Karpas-422 (cell line): ENCODE measurements at regions not wholly inside any gene's neighbourhood (a gene's known extent, or its start where the extent isn't known, plus 50 kb on each side); places are given as distances from the start of the nearest gene placed in this dataset.

Experiments used
- DNase-seq: peaks from one replicate; pipeline ENCODE4 v3.0.0-alpha.2; 2015
- H2AFZ ChIP-seq: fragments of 200-600 bp; sonication (generic); 2 replicates; pipeline ENCODE4 v1.6.1; 2014; ENCODE audit warnings: antibody characterized with exemption, low read length, mixed read lengths
- H3K27ac ChIP-seq: fragments of 200-600 bp; sonication (generic); 2 replicates; pipeline ENCODE4 v1.5.1; 2014; ENCODE audit warnings: mild to moderate bottlenecking, low read length, moderate library complexity
- H3K27me3 ChIP-seq: fragments of 200-600 bp; sonication (generic); 2 replicates; pipeline ENCODE4 v1.6.1; 2014; ENCODE audit warnings: low read length, mixed read lengths
- H3K36me3 ChIP-seq: fragments of 200-600 bp; sonication (generic); 2 replicates; pipeline ENCODE4 v1.6.1; 2014; ENCODE audit warnings: low read length, mixed read lengths; ENCODE audit not compliant: insufficient read depth
- H3K4me1 ChIP-seq: fragments of 200-600 bp; sonication (generic); 2 replicates; pipeline ENCODE4 v1.6.1; 2014; ENCODE audit warnings: mild to moderate bottlenecking, low read length, mixed read lengths
- H3K4me2 ChIP-seq: fragments of 200-600 bp; sonication (generic); 2 replicates; pipeline ENCODE4 v1.6.1; 2014; ENCODE audit warnings: low read length, low read depth, mild to moderate bottlenecking; ENCODE audit not compliant: poor library complexity, severe bottlenecking
- H3K4me3 ChIP-seq: fragments of 200-600 bp; sonication (generic); 2 replicates; pipeline ENCODE4 v1.5.1; 2014; ENCODE audit warnings: mild to moderate bottlenecking, antibody characterized with exemption, low read length, mixed read lengths
- H3K79me2 ChIP-seq: fragments of 200-600 bp; sonication (generic); 2 replicates; pipeline ENCODE4 v1.6.1; 2014; ENCODE audit warnings: mild to moderate bottlenecking, low read length, mixed read lengths
- H3K9ac ChIP-seq: fragments of 200-600 bp; sonication (generic); 2 replicates; pipeline ENCODE4 v1.6.0; 2014; ENCODE audit warnings: low read length
- H3K9me2 ChIP-seq: fragments of 200-600 bp; sonication (generic), shearing (Covaris generic); replicated peaks from 2 replicates; pipeline ENCODE4 v1.6.0; 2014; ENCODE audit warnings: mild to moderate bottlenecking, low read length, moderate library complexity; ENCODE audit not compliant: insufficient read depth
- H3K9me3 ChIP-seq: fragments of 300-700, 200-600 bp; sonication (generic); 2 replicates; pipeline ENCODE4 v1.6.1; 2014; ENCODE audit warnings: low read length, mixed read lengths
- H4K20me1 ChIP-seq: fragments of 200-600 bp; sonication (generic); 2 replicates; pipeline ENCODE4 v1.6.1; 2014; ENCODE audit warnings: mild to moderate bottlenecking, antibody characterized with exemption, low read length, low read depth; ENCODE audit not compliant: insufficient read depth

GRCh38 chr11:110990311-110990710, 255.2 kb upstream of the POU2AF2 start:
- no peaks in the 10 kb centered on the region; the same call in 1 of the 2 replicates for H3K27me3 ChIP-seq
- no peaks in the 10 kb centered on the region for H3K79me2 ChIP-seq
- H3K4me2 ChIP-seq: no peak overlapping the region
- no peaks in the 10 kb centered on the region for H3K9me3 ChIP-seq
- no peaks in the 10 kb centered on the region for H3K4me1 ChIP-seq
- no peak overlapping the region for H3K27ac ChIP-seq
- H3K4me3 ChIP-seq: no peak overlapping the region
- no peak for DNase-seq
- no peaks in the 10 kb centered on the region for H3K9me2 ChIP-seq
- no peak overlapping the region for H3K9ac ChIP-seq
- no peak overlapping the region for H2AFZ ChIP-seq
- H4K20me1 ChIP-seq: no peaks in the 10 kb centered on the region
- no peaks in the 10 kb centered on the region for H3K36me3 ChIP-seq

GRCh38 chr11:110989428-110990133, 255.9 kb upstream of the POU2AF2 start:
- Histone ChIP-seq H3K4me2 (no peak overlapping the region), H3K36me3 (no peaks in the 10 kb centered on the region), H4K20me1 (no peaks in the 10 kb centered on the region), H3K9me3 (no peaks in the 10 kb centered on the region), H3K9me2 (no peaks in the 10 kb centered on the region), H3K27ac (no peak overlapping the region), H3K4me1 (no peaks in the 10 kb centered on the region), H3K27me3 (no peaks in the 10 kb centered on the region; the same call in 1 of the 2 replicates), H3K4me3 (no peak overlapping the region), H3K79me2 (no peaks in the 10 kb centered on the region), H2AFZ (no peak overlapping the region), H3K9ac (no peak overlapping the region)
- no peak for DNase-seq

- no peaks in the 10 kb centered on the region for H3K36me3 ChIP-seq
- H3K4me3 ChIP-seq: no peak overlapping the region
- no peaks in the 10 kb centered on the region for H3K4me1 ChIP-seq
- H3K9ac ChIP-seq: no peak overlapping the region
- H3K79me2 ChIP-seq: no peaks in the 10 kb centered on the region
- no peak overlapping the region for H3K4me2 ChIP-seq
- no peaks in the 10 kb centered on the region; the same call in 1 of the 2 replicates for H3K27me3 ChIP-seq
- no peaks in the 10 kb centered on the region for H3K9me3 ChIP-seq
- H2AFZ ChIP-seq: no peak overlapping the region
- H3K27ac ChIP-seq: no peak overlapping the region
- no peaks in the 10 kb centered on the region for H3K9me2 ChIP-seq
- no peaks in the 10 kb centered on the region for H4K20me1 ChIP-seq
- no peak for DNase-seq
Measured at GRCh38 chr11:110988671-110989070, 256.9 kb upstream of the POU2AF2 start.

GRCh38 chr11:110986016-110986415, 259.5 kb upstream of the POU2AF2 start:
- no peaks in the 10 kb centered on the region for H3K4me1 ChIP-seq
- H3K9me3 ChIP-seq: no peaks in the 10 kb centered on the region
- H3K27ac ChIP-seq: no peak overlapping the region
- H3K4me3 ChIP-seq: no peak overlapping the region
- no peaks in the 10 kb centered on the region for H3K79me2 ChIP-seq
- H2AFZ ChIP-seq: no peak overlapping the region
- no peaks in the 10 kb centered on the region for H4K20me1 ChIP-seq
- no peak overlapping the region for H3K9ac ChIP-seq
- no peak for DNase-seq
- H3K36me3 ChIP-seq: no peaks in the 10 kb centered on the region
- H3K27me3 ChIP-seq: no peaks in the 10 kb centered on the region
- H3K9me2 ChIP-seq: no peaks in the 10 kb centered on the region
- no peak overlapping the region for H3K4me2 ChIP-seq

- DNase-seq: no peak
- H3K4me3 ChIP-seq: no peak overlapping the region
- H3K79me2 ChIP-seq: no peaks in the 10 kb centered on the region
- H3K27me3 ChIP-seq: no peaks in the 10 kb centered on the region
- H3K9ac ChIP-seq: no peak overlapping the region
- no peak overlapping the region for H2AFZ ChIP-seq
- H3K27ac ChIP-seq: no peak overlapping the region
- H3K4me2 ChIP-seq: no peak overlapping the region
- H3K9me2 ChIP-seq: no peaks in the 10 kb centered on the region
- no peaks in the 10 kb centered on the region for H3K9me3 ChIP-seq
- no peaks in the 10 kb centered on the region for H3K36me3 ChIP-seq
- no peaks in the 10 kb centered on the region for H3K4me1 ChIP-seq
- no peaks in the 10 kb centered on the region for H4K20me1 ChIP-seq
Measured at GRCh38 chr11:110985547-110985946, 260.0 kb upstream of the POU2AF2 start.

GRCh38 chr11:110984693-110985092, 260.8 kb upstream of the POU2AF2 start:
- Histone ChIP-seq H3K9me3 (no peaks in the 10 kb centered on the region), H3K4me1 (no peaks in the 10 kb centered on the region), H2AFZ (no peak overlapping the region), H3K9ac (no peak overlapping the region), H3K4me2 (no peak overlapping the region), H3K79me2 (no peaks in the 10 kb centered on the region), H3K36me3 (no peaks in the 10 kb centered on the region), H3K9me2 (no peaks in the 10 kb centered on the region), H3K27ac (no peak overlapping the region), H3K4me3 (no peak overlapping the region), H3K27me3 (no peaks in the 10 kb centered on the region), H4K20me1 (no peaks in the 10 kb centered on the region)
- no peak for DNase-seq

GRCh38 chr11:110984147-110984546, 261.4 kb upstream of the POU2AF2 start:
- Histone ChIP-seq H3K27ac (no peak overlapping the region), H3K27me3 (no peaks in the 10 kb centered on the region)
- no peak for DNase-seq

GRCh38 chr11:110982214-110982613, 263.3 kb upstream of the POU2AF2 start:
- H3K9me2 ChIP-seq: no peaks in the 10 kb centered on the region
- H3K27ac ChIP-seq: no peak overlapping the region
- no peaks in the 10 kb centered on the region for H3K4me1 ChIP-seq
- no peaks in the 10 kb centered on the region for H3K79me2 ChIP-seq
- H2AFZ ChIP-seq: no peak overlapping the region
- H3K9me3 ChIP-seq: no peaks in the 10 kb centered on the region
- H3K27me3 ChIP-seq: no peaks in the 10 kb centered on the region
- no peak overlapping the region for H3K4me3 ChIP-seq
- no peak overlapping the region for H3K9ac ChIP-seq
- H3K4me2 ChIP-seq: no peak overlapping the region
- no peaks in the 10 kb centered on the region for H3K36me3 ChIP-seq
- DNase-seq: no peak
- H4K20me1 ChIP-seq: no peaks in the 10 kb centered on the region

More at GRCh38 chr11:110984147-110984546, 261.4 kb upstream of the POU2AF2 start:
- no peak overlapping the region for H3K4me2 ChIP-seq
- H3K36me3 ChIP-seq: no peaks in the 10 kb centered on the region
- H3K9me3 ChIP-seq: no peaks in the 10 kb centered on the region
- H3K4me1 ChIP-seq: no peaks in the 10 kb centered on the region
- no peaks in the 10 kb centered on the region for H3K79me2 ChIP-seq
- H2AFZ ChIP-seq: no peak overlapping the region
- H3K9ac ChIP-seq: no peak overlapping the region
- H3K4me3 ChIP-seq: no peak overlapping the region
- no peaks in the 10 kb centered on the region for H4K20me1 ChIP-seq
- no peaks in the 10 kb centered on the region for H3K9me2 ChIP-seq
